ENCODE measurements at regions not wholly inside any gene's neighbourhood (a gene's known extent, or its start where the extent isn't known, plus 50 kb on each side); places are given as distances from the start of the nearest gene placed in this dataset.
"Not testable (repeated sequence)": the region's sequence is repeated elsewhere in the genome, so short reads cannot be mapped to it uniquely, and the experiment has no call there.

DNA sequence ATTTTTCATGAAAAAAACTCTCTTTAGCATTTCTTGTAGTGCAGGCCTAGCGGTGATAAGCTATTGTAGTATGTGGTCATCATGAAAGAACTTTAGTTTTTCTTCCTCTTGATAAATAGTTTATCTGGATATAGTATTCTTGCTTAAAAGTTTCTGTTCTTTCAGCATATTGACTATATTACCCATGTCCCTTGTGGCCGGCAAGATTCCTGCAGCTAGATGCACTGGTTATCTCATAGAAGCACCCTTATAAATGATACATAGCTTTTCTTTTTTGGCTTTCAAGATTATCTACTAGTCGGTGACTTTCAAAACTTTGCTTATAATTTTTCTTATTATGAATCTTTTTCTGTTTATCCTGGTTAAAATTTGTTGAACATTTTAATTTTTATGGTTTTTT is 234.8 kb downstream of the ALG10 start:
- H3K4me1 ChIP-seq: no peaks in the 10 kb centered on the region
- no peaks in the 10 kb centered on the region for H3K36me3 ChIP-seq
- H3K9me3 ChIP-seq: no peaks in the 10 kb centered on the region
- TF ChIP-seq, protein P1, sequence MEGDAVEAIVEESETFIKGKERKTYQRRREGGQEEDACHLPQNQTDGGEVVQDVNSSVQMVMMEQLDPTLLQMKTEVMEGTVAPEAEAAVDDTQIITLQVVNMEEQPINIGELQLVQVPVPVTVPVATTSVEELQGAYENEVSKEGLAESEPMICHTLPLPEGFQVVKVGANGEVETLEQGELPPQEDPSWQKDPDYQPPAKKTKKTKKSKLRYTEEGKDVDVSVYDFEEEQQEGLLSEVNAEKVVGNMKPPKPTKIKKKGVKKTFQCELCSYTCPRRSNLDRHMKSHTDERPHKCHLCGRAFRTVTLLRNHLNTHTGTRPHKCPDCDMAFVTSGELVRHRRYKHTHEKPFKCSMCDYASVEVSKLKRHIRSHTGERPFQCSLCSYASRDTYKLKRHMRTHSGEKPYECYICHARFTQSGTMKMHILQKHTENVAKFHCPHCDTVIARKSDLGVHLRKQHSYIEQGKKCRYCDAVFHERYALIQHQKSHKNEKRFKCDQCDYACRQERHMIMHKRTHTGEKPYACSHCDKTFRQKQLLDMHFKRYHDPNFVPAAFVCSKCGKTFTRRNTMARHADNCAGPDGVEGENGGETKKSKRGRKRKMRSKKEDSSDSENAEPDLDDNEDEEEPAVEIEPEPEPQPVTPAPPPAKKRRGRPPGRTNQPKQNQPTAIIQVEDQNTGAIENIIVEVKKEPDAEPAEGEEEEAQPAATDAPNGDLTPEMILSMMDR (IDR thresholded peaks at IDR 0.05): no peak
- DNase-seq (ENCODE audit: low spot score in 2 of 2): no peak
- H3K27ac ChIP-seq: no peak overlapping the region
- intact Hi-C loops (cut with DNase I): no loop called here
- no peak overlapping the region for H3K4me3 ChIP-seq
- no peaks in the 10 kb centered on the region for H3K27me3 ChIP-seq

DNA sequence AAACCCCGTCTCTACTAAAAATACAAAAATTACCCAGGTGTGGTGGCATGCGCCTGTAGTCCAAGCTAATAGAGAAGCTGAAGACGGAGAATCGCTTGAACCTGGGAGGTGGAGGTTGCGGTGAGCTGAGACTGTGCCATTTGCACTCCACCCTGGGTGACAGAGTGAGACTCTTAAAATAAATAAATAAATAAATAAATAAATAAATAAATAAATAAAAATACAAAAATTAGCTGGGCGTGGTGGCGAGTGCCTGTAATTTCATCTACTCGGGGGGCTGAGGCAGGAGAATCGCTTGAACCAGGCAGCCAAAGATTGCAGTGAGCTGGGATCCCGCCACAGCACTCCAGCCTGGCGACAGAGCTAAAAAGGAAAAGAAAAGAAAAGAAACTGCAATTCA is 239.8 kb downstream of the ALG10 start:
- DNase-seq (ENCODE audit: low spot score in 2 of 2); H3K36me3 ChIP-seq; H3K9me3 ChIP-seq; H3K27me3 ChIP-seq; H3K4me3 ChIP-seq; intact Hi-C loops (cut with DNase I); H3K4me1 ChIP-seq; H3K27ac ChIP-seq: not testable (repeated sequence)

DNA sequence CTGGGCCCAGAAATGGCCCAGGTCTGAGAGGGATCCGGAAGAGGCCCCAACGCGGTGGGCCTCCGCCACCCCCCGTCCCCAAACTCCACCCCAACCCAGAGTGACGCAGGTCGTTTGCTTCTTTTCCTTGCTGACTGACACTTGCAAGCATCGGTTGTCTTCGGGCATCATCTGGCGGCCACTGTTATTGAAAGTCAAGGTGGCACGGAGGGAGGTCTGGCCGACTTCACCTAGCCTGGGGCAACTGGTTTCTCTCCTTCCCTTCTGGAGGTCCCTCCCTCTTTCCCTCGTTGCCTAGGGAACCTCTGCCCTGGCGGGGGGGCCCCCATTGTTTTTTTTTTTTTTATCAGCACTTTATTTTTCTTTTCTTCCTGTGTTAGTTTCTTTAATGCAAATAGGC is 241.8 kb downstream of the ALG10 start:
- no peak overlapping the region for H3K27ac ChIP-seq
- no peaks in the 10 kb centered on the region for H3K36me3 ChIP-seq
- no peak for DNase-seq (ENCODE audit: low spot score in 2 of 2)
- H3K9me3 ChIP-seq: no peaks in the 10 kb centered on the region
- TF ChIP-seq, protein P1 (IDR thresholded peaks at IDR 0.05): no peak
- H3K4me3 ChIP-seq: no peak overlapping the region
- H3K27me3 ChIP-seq: no peaks in the 10 kb centered on the region
- H3K4me1 ChIP-seq: no peaks in the 10 kb centered on the region
- intact Hi-C loops (cut with DNase I): no loop called here

DNA sequence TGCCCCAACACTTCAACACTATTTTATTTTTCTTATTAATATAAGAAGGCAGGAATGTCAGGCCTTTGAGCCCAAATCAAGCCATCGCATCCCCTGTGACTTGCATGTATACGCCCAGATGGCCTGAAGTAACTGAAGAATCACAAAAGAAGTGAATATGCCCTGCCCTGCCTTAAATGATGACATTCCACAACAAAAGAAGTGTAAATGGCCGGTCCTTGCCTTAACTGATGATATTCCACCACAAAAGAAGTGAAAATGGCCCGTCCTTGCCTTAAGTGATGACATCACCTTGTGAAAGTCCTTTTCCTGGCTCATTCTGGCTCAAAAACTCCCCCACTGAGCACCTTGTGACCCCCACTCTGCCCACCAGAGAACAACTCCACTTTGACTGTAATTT is 251.4 kb downstream of the ALG10 start:
- intact Hi-C loops (cut with DNase I); H3K27ac ChIP-seq; H3K27me3 ChIP-seq; DNase-seq (ENCODE audit: low spot score in 2 of 2); H3K9me3 ChIP-seq; H3K36me3 ChIP-seq; H3K4me3 ChIP-seq; H3K4me1 ChIP-seq: not testable (repeated sequence)

DNA sequence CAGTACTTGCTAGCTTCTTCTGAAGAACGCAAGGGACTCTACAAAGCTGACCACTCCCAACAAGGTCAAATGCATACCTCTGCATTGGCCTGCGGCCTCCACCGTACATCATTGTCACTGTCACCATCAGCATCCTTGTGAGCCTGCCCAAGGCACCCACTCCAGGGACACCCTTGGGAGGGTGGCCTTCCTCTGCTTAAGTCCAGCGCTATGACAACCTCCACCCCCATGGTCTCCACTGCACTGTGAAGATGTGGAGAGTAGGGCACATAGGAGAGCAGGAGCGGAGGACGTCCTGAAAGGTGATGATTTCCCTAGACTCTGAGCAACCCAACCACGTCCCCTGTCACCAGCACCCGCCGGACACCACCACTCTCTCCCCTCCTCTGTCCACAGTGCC is 252.8 kb downstream of the ALG10 start:
- Histone ChIP-seq H3K36me3 (no peaks in the 10 kb centered on the region), H3K27me3 (no peaks in the 10 kb centered on the region), H3K4me3 (no peak overlapping the region), H3K4me1 (no peaks in the 10 kb centered on the region), H3K27ac (no peak overlapping the region), H3K9me3 (no peaks in the 10 kb centered on the region)
- intact Hi-C loops (cut with DNase I): no loop called here
- DNase-seq (ENCODE audit: low spot score in 2 of 2): no peak
- TF ChIP-seq, protein P1 (IDR thresholded peaks at IDR 0.05): no peak

DNA sequence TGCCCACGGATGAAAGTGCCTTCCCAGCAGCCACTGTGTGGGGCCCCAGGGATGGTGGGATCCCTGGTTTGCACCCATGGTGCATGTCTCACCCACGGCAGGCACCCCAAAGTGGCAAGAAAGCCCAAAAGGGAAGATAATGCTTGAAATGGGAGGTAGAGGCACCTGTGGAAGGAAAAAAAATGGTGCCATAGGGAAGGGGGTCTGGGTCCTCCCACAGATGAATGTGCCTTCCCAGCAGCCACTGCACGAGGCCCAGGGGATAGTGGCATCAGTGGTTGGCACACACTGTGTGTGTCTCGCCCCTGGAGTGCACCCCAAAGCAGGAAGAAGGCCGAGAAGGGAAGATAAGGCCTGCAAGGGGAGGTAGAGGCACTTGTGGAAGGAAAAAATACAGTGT is 264.2 kb downstream of the ALG10 start:
- no peaks in the 10 kb centered on the region for H3K36me3 ChIP-seq
- no peak overlapping the region for H3K27ac ChIP-seq
- no peaks in the 10 kb centered on the region for H3K4me1 ChIP-seq
- intact Hi-C loops (cut with DNase I): no loop called here
- TF ChIP-seq, protein P1 (IDR thresholded peaks at IDR 0.05): no peak
- peaks cover 13 to 24% of the 10 kb centered on the region in 2 donors for H3K9me3 ChIP-seq
- no peak overlapping the region for H3K4me3 ChIP-seq
- H3K27me3 ChIP-seq: no peaks in the 10 kb centered on the region
- no peak for DNase-seq (ENCODE audit: low spot score in 2 of 2)

DNA sequence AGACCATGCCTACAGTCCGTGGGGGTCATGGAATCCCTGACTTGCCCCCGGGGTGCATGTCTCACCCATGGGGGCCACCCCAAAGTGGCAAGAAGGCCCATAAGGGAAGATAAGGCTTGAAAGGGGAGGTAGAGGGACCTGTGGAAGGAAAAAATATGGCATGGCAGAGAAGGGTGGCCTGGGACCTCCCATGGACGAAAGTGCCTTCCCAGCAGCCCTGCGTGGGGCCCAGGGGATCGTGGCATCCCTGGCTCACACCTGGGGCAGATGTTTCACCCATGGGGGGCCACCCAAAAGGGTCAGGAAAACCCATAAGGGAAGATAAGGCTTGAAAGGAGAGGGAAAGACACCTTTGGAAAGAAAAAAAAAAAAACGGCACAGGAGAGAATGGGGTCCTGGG is 264.6 kb downstream of the ALG10 start:
- H3K4me1 ChIP-seq: no peaks in the 10 kb centered on the region
- no peak overlapping the region for H3K27ac ChIP-seq
- H3K4me3 ChIP-seq: no peak overlapping the region
- TF ChIP-seq, protein P1 (IDR thresholded peaks at IDR 0.05): no peak
- no peak for DNase-seq (ENCODE audit: low spot score in 2 of 2)
- H3K27me3 ChIP-seq: no peaks in the 10 kb centered on the region
- H3K9me3 ChIP-seq: peaks cover 13 to 20% of the 10 kb centered on the region in 2 donors
- intact Hi-C loops (cut with DNase I): no loop called here
- no peaks in the 10 kb centered on the region for H3K36me3 ChIP-seq

Measured in ascending aorta (tissue), 2 donors.